Activated CD8-positive, alpha-beta T cell treated with anti-CD3 and anti-CD28 coated beads, Interleukin-2, amount 10 ng/mL, durations not matched to agents 7 days and 5 days (primary cell): ENCODE measurements at regions not wholly inside any gene's neighbourhood (a gene's known extent, or its start where the extent isn't known, plus 50 kb on each side); places are given as distances from the start of the nearest gene placed in this dataset.

ENCODE experiments used
- ATAC-seq: fragments of 150-1000 bp; cut with Tn5 transposase; one replicate; pipeline ENCODE4 v1.10.0; 2021; ENCODE audit warnings: moderate library complexity
- CTCF ChIA-PET: fragments of 350-600 bp; sonication (Branson Sonifier 250); formaldehyde crosslinking; loops from one replicate; lab custom pipeline; 2021; ENCODE audit warnings: antibody characterized with exemption; lab: Charles Lee
- POLR2A ChIA-PET: fragments of 350-600 bp; sonication (Branson Sonifier 250); formaldehyde crosslinking; loops from one replicate; lab custom pipeline; 2021; ENCODE audit warnings: antibody characterized with exemption; lab: Charles Lee
- DNase-seq: peaks from one replicate; pipeline ENCODE4 v3.0.0-alpha.2; 2020
- H3K27ac Mint-ChIP-seq: one replicate; pipeline ENCODE4 v1.8.0; 2021; ENCODE audit warnings: mild to moderate bottlenecking, mixed read lengths
- H3K27me3 Mint-ChIP-seq: one replicate; pipeline ENCODE4 v1.8.0; 2021; ENCODE audit warnings: low read depth, mixed read lengths
- H3K36me3 Mint-ChIP-seq: one replicate; pipeline ENCODE4 v1.8.0; 2021; ENCODE audit warnings: low read depth, mixed read lengths
- H3K4me1 Mint-ChIP-seq: one replicate; pipeline ENCODE4 v1.8.0; 2021; ENCODE audit warnings: low read depth, mixed read lengths
- H3K4me3 Mint-ChIP-seq: one replicate; pipeline ENCODE4 v1.8.0; 2021; ENCODE audit warnings: mild to moderate bottlenecking, mixed read lengths
- H3K9me3 Mint-ChIP-seq: one replicate; pipeline ENCODE4 v1.8.0; 2022; ENCODE audit warnings: mixed read lengths; ENCODE audit not compliant: insufficient read depth

GRCh38 chrY:7968293-7968692 is 1056.7 kb upstream of the AMELY start:
- Mint-ChIP-seq H3K36me3 (no peaks in the 10 kb centered on the region), H3K4me1 (no peaks in the 10 kb centered on the region), H3K4me3 (no peak overlapping the region), H3K27me3 (no peaks in the 10 kb centered on the region), H3K9me3 (no peaks in the 10 kb centered on the region), H3K27ac (no peak overlapping the region)
- no peak for ATAC-seq
- ChIA-PET POLR2A (no interaction called here), CTCF (no interaction called here)
- DNase-seq = no peak

- Mint-ChIP-seq H3K4me1 (no peaks in the 10 kb centered on the region), H3K9me3 (no peaks in the 10 kb centered on the region), H3K27me3 (no peaks in the 10 kb centered on the region), H3K4me3 (no peak overlapping the region), H3K36me3 (no peaks in the 10 kb centered on the region), H3K27ac (no peak overlapping the region)
- CTCF ChIA-PET = no interaction called here
- POLR2A ChIA-PET = no interaction called here
- no peak for DNase-seq
- ATAC-seq = no peak
Measured at GRCh38 chrY:7966916-7967315, 1055.4 kb upstream of the AMELY start.

GRCh38 chrY:7963393-7963792 is 1051.8 kb upstream of the AMELY start:
- POLR2A ChIA-PET = no interaction called here
- H3K36me3 Mint-ChIP-seq = no peaks in the 10 kb centered on the region
- ATAC-seq = no peak

GRCh38 chrY:7962350-7962749 is 1050.8 kb upstream of the AMELY start:
- no peak for ATAC-seq
- CTCF ChIA-PET = no interaction called here
- Mint-ChIP-seq H3K36me3 (no peaks in the 10 kb centered on the region), H3K9me3 (no peaks in the 10 kb centered on the region), H3K4me3 (no peak overlapping the region), H3K4me1 (no peaks in the 10 kb centered on the region), H3K27ac (no peak overlapping the region), H3K27me3 (no peaks in the 10 kb centered on the region)
- POLR2A ChIA-PET = no interaction called here
- no peak for DNase-seq

More at GRCh38 chrY:7963393-7963792, 1051.8 kb upstream of the AMELY start:
- Mint-ChIP-seq H3K4me1 (no peaks in the 10 kb centered on the region), H3K4me3 (no peak overlapping the region), H3K9me3 (no peaks in the 10 kb centered on the region), H3K27me3 (no peaks in the 10 kb centered on the region), H3K27ac (no peak overlapping the region)
- CTCF ChIA-PET = no interaction called here
- DNase-seq = no peak

- Mint-ChIP-seq H3K27ac (no peak overlapping the region), H3K4me3 (no peak overlapping the region), H3K36me3 (no peaks in the 10 kb centered on the region), H3K4me1 (no peaks in the 10 kb centered on the region), H3K27me3 (no peaks in the 10 kb centered on the region), H3K9me3 (no peaks in the 10 kb centered on the region)
- DNase-seq (no peak), ATAC-seq (no peak)
- POLR2A ChIA-PET = no interaction called here
- CTCF ChIA-PET = no interaction called here
Measured at GRCh38 chrY:7961811-7962210, 1050.3 kb upstream of the AMELY start.

GRCh38 chrY:7957773-7958172 is 1046.2 kb upstream of the AMELY start:
- H3K27ac Mint-ChIP-seq = no peak overlapping the region
- DNase-seq (no peak), ATAC-seq (no peak)
- CTCF ChIA-PET = no interaction called here
- no peaks in the 10 kb centered on the region for H3K4me1 Mint-ChIP-seq
- POLR2A ChIA-PET = no interaction called here
- H3K27me3 Mint-ChIP-seq = no peaks in the 10 kb centered on the region
- no peaks in the 10 kb centered on the region for H3K9me3 Mint-ChIP-seq
- no peak overlapping the region for H3K4me3 Mint-ChIP-seq
- no peaks in the 10 kb centered on the region for H3K36me3 Mint-ChIP-seq

GRCh38 chrY:7951187-7951852 is 1039.8 kb upstream of the AMELY start:
- DNase-seq (no peak), ATAC-seq (no peak)
- POLR2A ChIA-PET = no interaction called here
- Mint-ChIP-seq H3K4me3 (no peak overlapping the region), H3K4me1 (no peaks in the 10 kb centered on the region), H3K9me3 (no peaks in the 10 kb centered on the region), H3K27me3 (no peaks in the 10 kb centered on the region), H3K27ac (no peak overlapping the region), H3K36me3 (no peaks in the 10 kb centered on the region)
- CTCF ChIA-PET = no interaction called here

- ATAC-seq = no peak
- H3K27me3 Mint-ChIP-seq = no peaks in the 10 kb centered on the region
- DNase-seq = no peak
- H3K27ac Mint-ChIP-seq = no peak overlapping the region
- H3K4me1 Mint-ChIP-seq = no peaks in the 10 kb centered on the region
- ChIA-PET CTCF (no interaction called here), POLR2A (no interaction called here)
- no peaks in the 10 kb centered on the region for H3K36me3 Mint-ChIP-seq
- H3K9me3 Mint-ChIP-seq = no peaks in the 10 kb centered on the region
- H3K4me3 Mint-ChIP-seq = no peak overlapping the region
Measured at GRCh38 chrY:7944135-7944534, 1032.6 kb upstream of the AMELY start.

GRCh38 chrY:7942711-7943110 is 1031.2 kb upstream of the AMELY start:
- Mint-ChIP-seq H3K4me3 (no peak overlapping the region), H3K36me3 (no peaks in the 10 kb centered on the region), H3K27ac (no peak overlapping the region), H3K9me3 (no peaks in the 10 kb centered on the region), H3K27me3 (no peaks in the 10 kb centered on the region), H3K4me1 (no peaks in the 10 kb centered on the region)
- CTCF ChIA-PET = no interaction called here
- POLR2A ChIA-PET = no interaction called here
- DNase-seq = no peak
- no peak for ATAC-seq

GRCh38 chrY:7941856-7942255 is 1030.3 kb upstream of the AMELY start:
- ATAC-seq (no peak), DNase-seq (no peak)
- ChIA-PET POLR2A (no interaction called here), CTCF (no interaction called here)
- H3K4me3 Mint-ChIP-seq = no peak overlapping the region
- no peaks in the 10 kb centered on the region for H3K9me3 Mint-ChIP-seq
- no peaks in the 10 kb centered on the region for H3K36me3 Mint-ChIP-seq
- no peaks in the 10 kb centered on the region for H3K27me3 Mint-ChIP-seq
- H3K4me1 Mint-ChIP-seq = no peaks in the 10 kb centered on the region
- H3K27ac Mint-ChIP-seq = no peak overlapping the region

GRCh38 chrY:7938982-7939718 is 1027.6 kb upstream of the AMELY start:
- ATAC-seq (no peak), DNase-seq (no peak)
- Mint-ChIP-seq H3K4me1 (no peaks in the 10 kb centered on the region), H3K27ac (no peak overlapping the region), H3K4me3 (no peak overlapping the region), H3K27me3 (no peaks in the 10 kb centered on the region), H3K36me3 (no peaks in the 10 kb centered on the region), H3K9me3 (no peaks in the 10 kb centered on the region)
- POLR2A ChIA-PET = no interaction called here
- CTCF ChIA-PET = no interaction called here

GRCh38 chrY:7936831-7937230 is 1025.3 kb upstream of the AMELY start:
- POLR2A ChIA-PET = no interaction called here
- H3K9me3 Mint-ChIP-seq = no peaks in the 10 kb centered on the region
- DNase-seq (no peak), ATAC-seq (no peak)
- H3K4me3 Mint-ChIP-seq = no peak overlapping the region
- no peaks in the 10 kb centered on the region for H3K27me3 Mint-ChIP-seq
- no peaks in the 10 kb centered on the region for H3K4me1 Mint-ChIP-seq
- no peaks in the 10 kb centered on the region for H3K36me3 Mint-ChIP-seq
- H3K27ac Mint-ChIP-seq = no peak overlapping the region
- CTCF ChIA-PET = no interaction called here
